Fibroblast of skin of left biceps (primary cell): ENCODE measurements at regions not wholly inside any gene's neighbourhood (a gene's known extent, or its start where the extent isn't known, plus 50 kb on each side); places are given as distances from the start of the nearest gene placed in this dataset.
A peak's percentile ranks its signal among the peaks of the same experiment; 100 is the strongest.

Source experiments
- DNase-seq, 2 experiments: peaks; one replicate each; pipeline ENCODE4 v3.0.0-alpha.2; 2013; ENCODE audit warnings: low read depth in 2 of 2

- no peak for DNase-seq
These were observed 337.2 kb downstream of the LTN1 start for GRCh38 chr21:28655471-28655870.

DNA sequence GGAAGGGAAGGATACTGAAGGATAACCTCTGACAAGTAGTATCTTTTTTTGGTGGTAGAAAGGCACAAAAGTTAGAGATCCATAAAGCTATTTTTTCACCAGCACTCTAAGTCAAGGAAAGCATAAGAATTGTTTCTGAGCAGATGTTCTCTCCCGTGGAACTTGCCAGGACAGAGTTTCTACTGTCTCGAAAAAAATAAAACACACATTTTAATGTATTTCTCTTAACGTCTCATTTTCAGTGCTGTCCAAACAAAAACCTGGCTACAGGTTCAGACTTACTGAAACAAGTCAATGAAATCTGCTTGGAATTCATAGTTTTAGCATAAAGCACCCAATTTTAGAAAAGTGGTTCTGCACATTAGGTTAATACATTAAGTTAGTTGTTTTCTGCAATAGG lies 338.3 kb downstream of the LTN1 start:
- no peak for DNase-seq

GRCh38 chr21:28644762-28645161 lies 347.9 kb downstream of the LTN1 start:
- DNase-seq, result no peak

GRCh38 chr21:28642891-28643290 lies 349.8 kb downstream of the LTN1 start:
- DNase-seq, result no peak

- DNase-seq, result no peak
These were observed 350.9 kb downstream of the LTN1 start for GRCh38 chr21:28641731-28642130.

GRCh38 chr21:28640326-28640725 lies 352.4 kb downstream of the LTN1 start:
- DNase-seq, result no peak

DNA sequence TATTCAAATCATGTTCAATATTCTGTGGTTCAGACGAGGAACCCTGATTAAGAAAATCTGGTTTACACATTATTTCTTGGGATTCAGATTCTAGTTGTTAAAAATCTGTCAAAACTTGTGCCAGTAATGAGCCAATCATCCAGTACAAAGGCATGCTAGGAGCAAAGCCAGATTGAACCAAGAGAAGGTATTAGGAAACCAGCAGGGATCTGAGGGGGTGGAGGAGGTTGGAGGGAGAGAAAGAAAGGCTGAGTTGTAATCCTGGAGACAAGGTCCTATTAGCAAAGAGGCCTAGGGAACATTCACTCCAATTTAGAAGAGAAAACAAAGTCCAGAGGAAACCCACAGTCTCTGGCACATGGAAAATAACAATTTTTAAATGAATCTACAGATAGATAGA lies 352.9 kb downstream of the LTN1 start:
- DNase-seq, result peak; percentile 21 to 33

DNA sequence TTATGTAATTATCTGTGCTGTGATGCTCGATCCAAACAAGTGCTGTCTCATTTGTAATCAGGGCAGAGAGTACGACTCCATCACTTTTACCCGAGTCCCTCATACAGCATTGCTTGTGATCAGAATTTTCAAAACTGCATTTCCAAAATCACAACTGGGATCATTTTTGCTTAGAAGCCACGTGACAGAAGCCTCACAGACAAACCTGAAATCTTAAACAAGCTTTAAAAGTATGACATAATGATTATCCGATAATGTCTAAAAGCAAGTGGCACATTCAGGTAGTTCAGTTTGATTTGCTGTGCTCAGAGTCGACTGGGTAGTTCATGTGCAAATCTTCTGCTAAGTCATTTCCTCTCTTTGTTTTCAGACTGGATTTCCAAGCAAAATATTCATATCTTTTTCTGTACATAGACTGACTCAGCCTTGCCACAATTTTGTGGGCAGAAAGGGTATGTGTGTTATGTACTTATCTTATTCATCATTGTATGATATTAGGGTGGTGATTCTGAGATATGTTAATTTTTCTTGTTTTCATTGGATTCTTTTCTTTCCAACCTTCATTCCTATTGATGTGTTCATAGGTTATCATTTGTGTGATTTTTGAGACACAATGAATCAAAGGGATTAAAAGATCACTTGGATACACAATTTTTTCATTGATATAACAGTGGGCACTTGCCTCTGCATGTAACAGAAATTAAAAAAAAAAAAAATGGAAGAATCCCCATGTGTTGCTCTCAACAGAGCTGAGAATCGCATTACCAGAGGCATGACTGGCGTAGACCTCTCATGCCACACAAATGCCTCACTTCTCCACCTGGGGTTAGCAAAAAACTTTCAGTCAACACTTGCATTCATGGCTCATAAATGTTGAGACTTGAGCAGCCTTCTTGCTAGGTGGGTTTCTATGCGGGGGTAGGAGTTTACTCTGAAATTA lies 355.7 kb downstream of the LTN1 start:
- DNase-seq, result peak; percentile 82 to 88

DNA sequence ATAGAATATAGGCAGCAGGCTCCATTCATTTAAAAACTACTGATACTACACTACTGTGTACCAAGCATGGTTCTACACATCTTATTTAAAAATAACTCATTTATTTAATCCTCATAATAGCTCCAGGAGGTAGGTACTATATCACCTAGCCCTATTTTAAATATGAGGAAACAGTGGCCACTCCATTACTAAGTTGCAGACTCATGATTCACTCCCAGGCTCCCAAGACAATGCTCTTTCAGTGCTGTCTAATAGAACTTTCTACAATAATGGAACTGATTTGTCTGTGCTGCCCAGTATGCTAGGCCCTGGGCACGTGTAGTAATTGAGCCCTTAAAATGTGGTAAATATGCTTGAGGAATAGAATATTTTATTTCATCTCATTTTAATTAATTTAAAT lies 357.1 kb downstream of the LTN1 start:
- DNase-seq, result no peak

GRCh38 chr21:28633839-28634555 lies 358.7 kb downstream of the LTN1 start:
- peak in 1 of 2 experiments; percentile 40 for DNase-seq

- peak in 1 of 2 experiments; percentile 47 for DNase-seq
These were observed 359.8 kb downstream of the LTN1 start for GRCh38 chr21:28632755-28633408.

DNA sequence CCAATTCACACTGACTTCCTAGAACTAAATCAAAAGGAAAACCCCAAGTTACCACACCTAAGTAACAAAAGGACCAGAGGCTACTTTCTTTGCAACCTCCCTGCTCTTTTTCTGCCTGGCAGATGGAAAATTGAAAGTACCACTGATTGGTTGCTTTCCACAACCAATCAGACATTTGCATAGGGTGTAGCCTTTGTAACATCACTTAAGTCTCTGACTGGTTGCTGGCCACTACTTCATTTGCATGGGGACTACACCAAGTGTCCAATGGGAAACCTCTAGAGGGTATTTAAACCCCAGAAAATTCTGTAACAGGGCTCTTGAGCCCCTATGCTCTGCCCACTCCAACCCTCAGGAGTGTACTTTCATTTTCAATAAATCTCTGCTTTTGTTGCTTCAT lies 365.0 kb downstream of the LTN1 start:
- DNase-seq, result no peak

GRCh38 chr21:28627261-28627660 lies 365.4 kb downstream of the LTN1 start:
- DNase-seq, result peak in 1 of 2 experiments; percentile 13

- DNase-seq, result no peak
These were observed 368.1 kb downstream of the LTN1 start for GRCh38 chr21:28624626-28625025.

- no peak for DNase-seq
These were observed 375.4 kb downstream of the LTN1 start for GRCh38 chr21:28617300-28617699.

DNA sequence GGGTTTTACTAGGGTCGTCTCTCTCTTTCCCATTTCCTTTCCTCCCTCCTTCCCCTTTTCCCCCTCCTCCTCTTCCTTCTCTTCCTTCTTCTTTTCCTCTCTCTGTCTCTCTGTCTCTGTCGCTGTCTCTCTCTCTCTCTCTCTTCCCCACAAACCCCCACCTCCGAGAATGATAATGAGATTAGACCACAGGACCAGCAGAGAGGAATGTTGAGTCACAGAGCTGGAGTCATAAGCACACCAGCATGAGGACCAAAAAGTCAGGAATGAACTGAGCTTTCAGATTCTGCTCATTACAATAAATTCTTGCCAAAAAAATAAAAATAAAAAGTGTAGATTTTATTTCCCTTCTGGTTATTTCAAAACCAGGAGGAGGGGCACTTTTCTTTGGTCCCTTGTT lies 377.4 kb downstream of the LTN1 start:
- DNase-seq, result peak; percentile 73

GRCh38 chr21:28614791-28615190 lies 377.9 kb downstream of the LTN1 start:
- DNase-seq, result peak in 1 of 2 experiments; percentile 23

DNA sequence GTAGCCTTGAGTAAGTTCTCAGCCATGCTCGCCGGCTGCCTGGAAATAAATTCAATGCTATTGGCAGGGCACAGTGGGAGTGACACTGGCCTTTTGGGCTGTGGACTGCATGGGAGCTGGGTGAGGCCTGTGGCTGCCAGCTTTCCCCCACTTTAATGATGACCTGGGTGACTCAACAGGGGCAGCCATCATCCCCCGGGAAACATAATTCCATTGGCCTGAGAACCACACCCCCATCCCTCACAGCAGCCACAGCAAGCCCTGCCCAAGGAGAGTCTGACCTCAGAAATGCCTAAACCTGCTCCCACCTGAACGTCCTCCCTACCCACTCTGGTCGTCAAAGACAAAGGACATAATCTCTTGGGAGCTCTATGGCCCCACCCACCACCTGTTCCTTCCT lies 384.0 kb downstream of the LTN1 start:
- DNase-seq, result no peak

DNA sequence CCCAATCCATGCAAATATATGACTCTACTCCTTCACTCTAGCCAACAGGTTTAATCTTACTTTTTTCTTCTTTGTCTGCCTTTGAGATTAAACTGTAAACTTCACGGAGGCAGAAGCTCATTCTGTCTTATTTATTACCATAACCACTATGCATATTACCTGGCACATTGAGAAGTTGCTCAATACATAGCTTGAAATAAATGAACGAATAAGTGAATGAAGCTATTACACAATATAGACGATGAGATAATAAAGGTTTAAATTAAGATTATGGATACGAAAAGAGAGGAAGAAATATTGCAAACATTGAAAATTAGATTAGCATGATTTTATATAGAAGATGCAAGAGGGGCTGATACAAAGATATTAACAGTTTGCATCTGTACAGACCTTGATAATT lies 385.1 kb downstream of the LTN1 start:
- no peak for DNase-seq

DNA sequence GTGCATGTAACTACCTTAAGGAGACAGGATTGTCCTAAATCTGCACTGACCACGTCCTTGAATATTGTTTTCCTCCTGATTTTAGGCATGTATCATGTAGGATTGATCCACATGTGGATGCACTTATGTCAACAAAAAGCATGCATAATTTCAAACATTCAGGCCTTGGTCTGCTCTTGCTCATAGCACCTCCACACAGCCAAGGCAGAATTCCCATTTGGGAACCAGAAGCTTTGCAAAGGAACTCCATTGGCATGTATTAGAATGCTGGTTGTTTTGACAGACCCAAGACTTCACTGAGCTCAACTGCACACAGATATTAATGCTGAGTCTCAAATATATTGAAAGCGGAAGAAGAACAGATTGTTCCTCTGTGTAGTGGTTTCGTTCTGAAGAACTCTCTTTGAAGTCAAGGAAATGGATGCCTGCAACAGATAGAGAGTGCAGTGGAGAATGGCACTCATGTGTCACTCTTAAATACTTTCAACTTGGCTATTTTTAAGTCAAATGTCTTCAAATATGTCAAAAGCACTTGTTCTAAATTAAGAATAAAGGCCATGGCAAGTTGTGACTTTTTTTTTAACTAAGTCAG lies 387.6 kb downstream of the LTN1 start:
- DNase-seq, result no peak

DNA sequence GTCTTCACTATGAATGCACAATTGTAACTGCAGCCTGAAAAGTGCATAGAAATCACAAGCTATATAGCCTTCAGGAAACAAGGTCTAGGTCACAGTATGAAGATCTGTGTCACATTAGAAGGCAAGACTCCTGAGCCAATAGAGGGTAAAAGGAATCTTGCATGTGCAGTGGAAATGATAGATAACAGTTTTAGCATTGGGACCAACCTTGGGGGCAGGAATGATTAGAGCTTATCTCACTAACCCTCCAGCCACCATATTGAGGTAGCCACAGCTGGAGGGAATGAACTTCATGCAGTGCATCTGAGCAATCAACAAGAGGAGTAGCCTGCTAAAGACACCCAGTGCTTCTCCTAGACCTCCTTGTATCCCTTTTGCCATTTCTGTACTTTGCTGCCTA lies 390.1 kb downstream of the LTN1 start:
- DNase-seq, result no peak

DNA sequence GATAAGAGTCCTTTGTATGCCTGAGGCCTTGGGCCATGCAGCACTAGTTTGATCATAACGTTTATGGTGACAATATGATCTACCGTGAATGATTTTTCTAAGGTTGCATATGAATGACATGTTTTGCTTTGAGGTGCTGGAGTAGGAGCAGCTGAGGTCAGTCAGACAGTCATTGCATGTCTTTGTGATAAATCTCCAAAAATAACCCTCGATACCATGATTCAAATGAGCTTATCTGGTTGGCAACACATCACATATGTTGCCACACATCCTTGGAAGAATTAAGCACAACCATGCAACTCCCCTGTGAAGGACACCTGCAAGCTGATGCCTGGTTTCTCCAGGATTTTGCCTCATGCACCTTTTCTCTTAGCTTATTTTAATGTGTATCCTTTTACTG lies 394.5 kb downstream of the LTN1 start:
- DNase-seq, result no peak
